ENCODE measurements at regions not wholly inside any gene's neighbourhood (a gene's known extent, or its start where the extent isn't known, plus 50 kb on each side); places are given as distances from the start of the nearest gene placed in this dataset.

GRCh38 chr6:111984516-111985201 is 69.2 kb upstream of the CCN6 start:
- ATAC-seq, result no peak
- H3K4me3 ChIP-seq, result no peak overlapping the region
- no peaks in the 10 kb centered on the region for H3K27me3 ChIP-seq
- H3K27ac ChIP-seq, result peak overlapping the region; percentile 41 to 57
- H3K36me3 ChIP-seq, result no peaks in the 10 kb centered on the region
- DNase-seq, result no peak
- TF ChIP-seq CTCF (IDR thresholded peaks at IDR 0.05), result no peak
- no peaks in the 10 kb centered on the region for H3K4me1 ChIP-seq
- intact Hi-C loops (cut with DNase I), result no loop called here
- no peaks in the 10 kb centered on the region for H3K9me3 ChIP-seq

GRCh38 chr6:111985202-111985731 is 68.6 kb upstream of the CCN6 start:
- H3K4me1 ChIP-seq, result no peaks in the 10 kb centered on the region
- peak overlapping the region; percentile 45 to 57 for H3K27ac ChIP-seq
- no peak for TF ChIP-seq CTCF (IDR thresholded peaks at IDR 0.05)

GRCh38 chr6:111986651-111987050 is 67.3 kb upstream of the CCN6 start:
- Histone ChIP-seq H3K27ac (no peak overlapping the region), H3K9me3 (no peaks in the 10 kb centered on the region), H3K27me3 (no peaks in the 10 kb centered on the region), H3K4me3 (no peak overlapping the region), H3K36me3 (no peaks in the 10 kb centered on the region), H3K4me1 (no peaks in the 10 kb centered on the region)
- TF ChIP-seq CTCF (IDR thresholded peaks at IDR 0.05), result no peak
- no peak for DNase-seq
- intact Hi-C loops (cut with DNase I), result no loop called here
- no peak for ATAC-seq

More at GRCh38 chr6:111985202-111985731, 68.6 kb upstream of the CCN6 start:
- Histone ChIP-seq H3K4me3 (no peak overlapping the region), H3K36me3 (no peaks in the 10 kb centered on the region), H3K27me3 (no peaks in the 10 kb centered on the region), H3K9me3 (no peaks in the 10 kb centered on the region)
- peak in 1 of 4 donors; percentile 85 for DNase-seq
- peak; percentile 89 for ATAC-seq
- intact Hi-C loops (cut with DNase I), result no loop called here

- TF ChIP-seq CTCF (IDR thresholded peaks at IDR 0.05), result no peak
- ATAC-seq (peak; percentile 36), DNase-seq (no peak)
- Histone ChIP-seq H3K27ac (no peak overlapping the region), H3K4me1 (no peaks in the 10 kb centered on the region), H3K27me3 (no peaks in the 10 kb centered on the region), H3K36me3 (no peaks in the 10 kb centered on the region), H3K4me3 (no peak overlapping the region), H3K9me3 (no peaks in the 10 kb centered on the region)
- intact Hi-C loops (cut with DNase I), result no loop called here
Observed at GRCh38 chr6:111987295-111987694, 66.6 kb upstream of the CCN6 start.

- intact Hi-C loops (cut with DNase I), result no loop called here
- no peak overlapping the region for H3K4me3 ChIP-seq
- no peaks in the 10 kb centered on the region for H3K9me3 ChIP-seq
- TF ChIP-seq CTCF (IDR thresholded peaks at IDR 0.05), result no peak
- no peak for ATAC-seq
- H3K27ac ChIP-seq, result no peak overlapping the region
- no peaks in the 10 kb centered on the region for H3K27me3 ChIP-seq
- peaks cover 0 to 13% of the 10 kb centered on the region in 2 donors for H3K4me1 ChIP-seq
- H3K36me3 ChIP-seq, result no peaks in the 10 kb centered on the region
- no peak for DNase-seq
Observed at GRCh38 chr6:111988926-111989325, 65.0 kb upstream of the CCN6 start.
